SK-N-SH treated with all-trans-retinoic acid at 6 μM for 48 hours (cell line): ENCODE measurements at regions not wholly inside any gene's neighbourhood (a gene's known extent, or its start where the extent isn't known, plus 50 kb on each side); places are given as distances from the start of the nearest gene placed in this dataset.

Experiments
- ZFP3 ChIP-seq: fragments of 250-450 bp; sonication (Bioruptor Pico); IDR thresholded peaks from 2 replicates; pipeline ENCODE4 v1.5.0; 2020; ENCODE audit warnings: mild to moderate bottlenecking, moderate library complexity
- ZFP30 ChIP-seq: fragments of 450-650 bp; formaldehyde crosslinking; IDR thresholded peaks from 2 replicates; pipeline ENCODE4 v1.5.0; 2022; ENCODE audit warnings: mild to moderate bottlenecking, moderate library complexity

GRCh38 chr3:176523114-176523513 lies 674.2 kb downstream of the TBL1XR1 start:
- TF ChIP-seq ZFP30, result no peak
- no peak for TF ChIP-seq ZFP3 (CRISPR knock-in tag)
